ENCODE measurements at regions not wholly inside any gene's neighbourhood (a gene's known extent, or its start where the extent isn't known, plus 50 kb on each side); places are given as distances from the start of the nearest gene placed in this dataset.

DNA sequence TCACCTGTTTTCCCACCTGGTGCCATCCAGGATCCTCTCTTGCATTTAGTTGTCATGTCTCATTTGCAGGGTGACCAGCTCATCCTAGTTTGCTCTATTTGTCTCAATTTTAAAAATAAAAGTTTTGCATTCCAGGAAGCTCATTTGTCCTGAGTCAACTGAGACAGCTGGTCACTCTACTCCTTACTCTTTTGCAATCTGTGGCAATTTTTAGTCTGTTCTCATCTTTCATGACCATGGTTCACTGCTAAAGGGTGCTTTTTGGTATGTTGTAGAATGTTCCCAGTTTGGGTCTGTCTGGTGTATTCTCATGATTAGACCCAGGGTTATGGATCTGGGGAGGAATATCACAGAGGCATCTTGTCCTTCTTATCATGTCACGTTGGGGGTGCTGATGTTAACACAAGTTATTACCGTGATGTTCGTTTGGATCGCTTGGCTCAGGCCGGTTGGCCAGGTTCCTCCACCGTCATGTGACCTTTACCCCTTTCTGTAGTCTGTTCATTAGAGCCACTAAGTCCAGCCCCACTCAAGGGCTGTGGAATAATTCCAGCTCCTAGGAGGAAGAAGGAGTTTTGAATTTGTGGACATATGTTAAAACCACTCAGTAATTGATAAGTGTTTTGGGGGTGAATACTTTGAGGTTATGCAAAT is 103.3 kb upstream of the IGFBP3 start:
- H3K36me3 ChIP-seq: no peaks in the 10 kb centered on the region
- H3K4me1 ChIP-seq: no peaks in the 10 kb centered on the region
- no peaks in the 10 kb centered on the region for H3K27me3 ChIP-seq
- 63 to 67% methylated on average over 6 of the region's 6 CpGs for WGBS, 2 donors
- DNase-seq (no peak), ATAC-seq (no peak)
- intact Hi-C loops (cut with DNase I): no loop called here
- no peaks in the 10 kb centered on the region for H3K9me3 ChIP-seq
- H3K4me3 ChIP-seq: no peak overlapping the region
- TF ChIP-seq, protein P1, sequence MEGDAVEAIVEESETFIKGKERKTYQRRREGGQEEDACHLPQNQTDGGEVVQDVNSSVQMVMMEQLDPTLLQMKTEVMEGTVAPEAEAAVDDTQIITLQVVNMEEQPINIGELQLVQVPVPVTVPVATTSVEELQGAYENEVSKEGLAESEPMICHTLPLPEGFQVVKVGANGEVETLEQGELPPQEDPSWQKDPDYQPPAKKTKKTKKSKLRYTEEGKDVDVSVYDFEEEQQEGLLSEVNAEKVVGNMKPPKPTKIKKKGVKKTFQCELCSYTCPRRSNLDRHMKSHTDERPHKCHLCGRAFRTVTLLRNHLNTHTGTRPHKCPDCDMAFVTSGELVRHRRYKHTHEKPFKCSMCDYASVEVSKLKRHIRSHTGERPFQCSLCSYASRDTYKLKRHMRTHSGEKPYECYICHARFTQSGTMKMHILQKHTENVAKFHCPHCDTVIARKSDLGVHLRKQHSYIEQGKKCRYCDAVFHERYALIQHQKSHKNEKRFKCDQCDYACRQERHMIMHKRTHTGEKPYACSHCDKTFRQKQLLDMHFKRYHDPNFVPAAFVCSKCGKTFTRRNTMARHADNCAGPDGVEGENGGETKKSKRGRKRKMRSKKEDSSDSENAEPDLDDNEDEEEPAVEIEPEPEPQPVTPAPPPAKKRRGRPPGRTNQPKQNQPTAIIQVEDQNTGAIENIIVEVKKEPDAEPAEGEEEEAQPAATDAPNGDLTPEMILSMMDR (IDR thresholded peaks at IDR 0.05): no peak
- no peak overlapping the region for H3K27ac ChIP-seq

DNA sequence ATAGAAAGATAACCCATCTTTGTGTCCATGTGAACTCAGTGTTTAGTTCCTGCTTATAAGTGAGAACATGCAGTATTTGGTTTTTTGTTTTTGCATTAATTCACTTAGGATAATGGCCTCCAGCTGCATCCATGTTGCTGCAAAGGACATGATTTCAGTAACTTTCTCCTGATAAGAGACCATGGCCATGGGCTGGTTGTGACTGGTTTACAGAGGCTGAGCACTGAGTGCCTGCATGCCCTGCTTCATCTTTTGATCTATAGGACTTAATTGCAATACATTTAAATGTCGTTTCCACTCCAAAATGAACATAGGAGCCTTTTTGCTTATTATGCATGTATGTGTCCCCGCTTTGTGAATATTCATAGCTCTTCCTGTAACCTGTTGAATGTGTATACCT is 101.3 kb upstream of the IGFBP3 start:
- ATAC-seq: no peak
- H3K36me3 ChIP-seq: no peaks in the 10 kb centered on the region
- WGBS, 2 donors: 89 to 95% methylated on average over 2 of the region's 2 CpGs
- intact Hi-C loops (cut with DNase I): no loop called here
- H3K27me3 ChIP-seq: no peaks in the 10 kb centered on the region
- no peak overlapping the region for H3K27ac ChIP-seq
- peaks cover 0 to 12% (median 0%) of the 10 kb centered on the region in 11 donors for H3K9me3 ChIP-seq
- TF ChIP-seq, protein P1 (IDR thresholded peaks at IDR 0.05): no peak
- no peak overlapping the region for H3K4me3 ChIP-seq
- DNase-seq: no peak
- no peaks in the 10 kb centered on the region for H3K4me1 ChIP-seq

DNA sequence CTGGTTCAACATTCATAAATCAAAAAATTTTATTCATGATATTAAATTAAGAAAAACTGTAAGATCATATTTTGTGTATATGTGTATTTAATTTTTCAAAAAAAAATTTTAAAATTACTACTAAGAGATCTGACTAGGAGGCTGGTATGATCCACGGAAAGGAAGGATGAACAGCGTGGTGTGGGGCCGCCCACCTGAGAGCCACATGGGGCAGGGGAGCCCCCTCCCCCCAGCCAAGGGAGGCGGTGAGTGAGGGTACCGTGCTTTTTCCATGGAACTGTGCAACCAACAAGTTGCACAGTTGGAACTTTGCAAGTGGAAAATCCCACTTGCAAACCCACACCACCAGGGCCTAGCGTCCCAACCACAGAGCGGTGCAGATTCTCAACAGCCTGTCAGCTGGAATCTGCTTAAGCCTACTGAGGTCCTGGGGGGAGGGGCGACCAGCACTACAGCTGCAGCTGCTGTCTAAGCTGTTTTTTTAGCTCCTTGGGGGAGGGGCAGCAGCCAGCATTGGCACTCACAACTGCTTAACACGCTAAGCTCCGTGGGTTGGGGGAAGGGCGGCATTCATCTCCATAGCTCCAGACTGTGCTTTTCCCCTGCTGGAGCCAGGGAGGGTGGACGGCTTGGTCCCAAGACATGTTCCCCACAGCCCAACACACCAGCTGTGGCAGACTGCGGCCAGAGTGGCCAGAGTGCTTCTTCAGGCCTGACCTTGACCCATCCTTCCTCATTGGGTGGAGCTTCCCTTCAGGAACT is 94.2 kb upstream of the IGFBP3 start:
- peaks cover 0 to 12% (median 9%) of the 10 kb centered on the region in 9 donors for H3K4me1 ChIP-seq
- TF ChIP-seq, protein P1 (IDR thresholded peaks at IDR 0.05): no peak
- no peak overlapping the region for H3K4me3 ChIP-seq
- no peaks in the 10 kb centered on the region for H3K36me3 ChIP-seq
- H3K27ac ChIP-seq: no peak overlapping the region
- no peaks in the 10 kb centered on the region for H3K27me3 ChIP-seq
- DNase-seq (peak; percentile 69 to 77), ATAC-seq (peak; percentile 55 to 95 (median 87))
- WGBS, 2 donors: 35 to 43% methylated on average over 13 of the region's 13 CpGs
- intact Hi-C loops (cut with DNase I): no loop called here
- H3K9me3 ChIP-seq: peaks cover 0 to 12% (median 0%) of the 10 kb centered on the region in 11 donors

DNA sequence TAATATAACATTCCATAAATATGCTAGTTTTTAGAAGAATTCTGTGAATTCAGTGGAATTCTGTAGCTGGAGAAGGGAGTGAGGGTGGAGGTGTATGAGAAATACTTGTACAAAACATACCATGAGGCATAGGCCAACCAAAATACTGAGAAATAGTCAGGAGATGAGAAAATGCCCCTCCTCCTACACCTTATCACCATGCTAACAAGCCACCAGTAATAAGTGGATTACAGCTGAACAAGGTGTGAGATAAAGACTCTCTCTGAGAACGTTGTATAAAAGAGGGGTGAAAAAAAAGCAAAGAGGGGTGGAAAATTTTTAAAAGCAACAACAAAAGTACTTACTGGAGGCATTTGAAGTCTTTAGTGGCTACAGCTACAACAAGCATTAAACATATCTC is 90.4 kb upstream of the IGFBP3 start:
- intact Hi-C loops (cut with DNase I): no loop called here

More for the DNA sequence above, 90.4 kb upstream of the IGFBP3 start:
- peaks cover 0 to 5% (median 0%) of the 10 kb centered on the region in 11 donors for H3K9me3 ChIP-seq
- TF ChIP-seq, protein P1 (IDR thresholded peaks at IDR 0.05): no peak
- H3K27me3 ChIP-seq: no peaks in the 10 kb centered on the region
- ATAC-seq (no peak), DNase-seq (no peak)
- no peak overlapping the region for H3K4me3 ChIP-seq
- no peak overlapping the region for H3K27ac ChIP-seq
- peaks cover 0 to 21% (median 10%) of the 10 kb centered on the region in 9 donors for H3K4me1 ChIP-seq
- no peaks in the 10 kb centered on the region for H3K36me3 ChIP-seq
- WGBS, 2 donors: 12 to 40% methylated on average over 1 of the region's 1 CpG
